HepG2 (cell line): ENCODE measurements at regions not wholly inside any gene's neighbourhood (a gene's known extent, or its start where the extent isn't known, plus 50 kb on each side); places are given as distances from the start of the nearest gene placed in this dataset.

Experiments
- ATAC-seq: fragments of 200-7000 bp; cut with Tn5 transposase; 3 replicates; pipeline ENCODE4 v1.9.1; 2020; ENCODE audit warnings: mild to moderate bottlenecking, moderate library complexity
- BruUV-seq: library from RNA; stranded (reverse); fragments of 400-500 nt; replicated peaks from 2 replicates; lab custom pipeline; 2021; lab: Mats Ljungman, UMichigan
- CTCF ChIA-PET: fragments of 300-600 bp; formaldehyde crosslinking; extraction: SDS; loops from one replicate; lab custom pipeline; 2021; ENCODE audit warnings: low total read pairs, inconsistent platforms, low intra/inter-chr PET ratio; lab: Yijun Ruan, JAX
- POLR2A ChIA-PET: fragments of 350-600 bp; sonication (Branson Sonifier 250); formaldehyde crosslinking; loops from one replicate; lab custom pipeline; 2020; ENCODE audit warnings: antibody characterized with exemption, inconsistent platforms; lab: Yijun Ruan, JAX
- DNase-seq: peaks from one replicate; pipeline ENCODE4 v3.0.0-alpha.2; 2015; ENCODE audit warnings: low spot score
- FAIRE-seq: peaks from 3 replicates; lab custom pipeline; 2011; peaks lifted over from hg19 to GRCh38; lab: Jason Lieb, UNC
- H2AFZ ChIP-seq: one replicate; pipeline ENCODE4 v1.6.1; 2011; ENCODE audit warnings: low read length, inconsistent platforms
- H3K27ac ChIP-seq: fragments of 300-600 bp; 3 replicates; pipeline ENCODE4 v1.8.0; 2011; ENCODE audit warnings: mixed run types, mild to moderate bottlenecking, mixed read lengths, low read length, inconsistent platforms; ENCODE audit not compliant: insufficient read depth; ENCODE audit errors: extremely low read length
- H3K27me3 ChIP-seq, 2 experiments: fragments of 200-600 bp in 1 of 2; 2 replicates in 1 of 2; 3 replicates in 1 of 2; pipeline versions ENCODE4 v1.6.0 to v1.8.0; 2011; ENCODE audit warnings: low read length in 2 of 2, mild to moderate bottlenecking in 2 of 2, moderate library complexity in 2 of 2, inconsistent platforms in 1 of 2; ENCODE audit not compliant: insufficient read depth in 2 of 2, control insufficient read depth in 1 of 2
- H3K36me3 ChIP-seq, 2 experiments: fragments of 200-600 bp in 1 of 2; replicated peaks in 1 of 2; 2 replicates in 1 of 2; 3 replicates in 1 of 2; pipeline versions ENCODE4 v1.5.1 to v1.8.0; 2011; ENCODE audit warnings: low read length in 2 of 2, inconsistent platforms in 1 of 2; ENCODE audit not compliant: insufficient read depth in 2 of 2, control insufficient read depth in 1 of 2
- H3K4me1 ChIP-seq: 2 replicates; pipeline ENCODE4 v1.5.1; 2012; ENCODE audit warnings: low read length, inconsistent platforms; ENCODE audit not compliant: insufficient read depth
- H3K4me2 ChIP-seq: 2 replicates; pipeline ENCODE4 v1.6.0; 2011; ENCODE audit warnings: low read depth, low read length, inconsistent platforms
- H3K4me3 ChIP-seq, 3 experiments: fragments of 200-600 bp in 1 of 3; sonication (generic), shearing (Covaris generic) in 1 of 3; replicated peaks in 1 of 3; 2 replicates each; pipeline ENCODE4 v1.5.1; 2011 to 2016; ENCODE audit warnings: low read length in 3 of 3, inconsistent platforms in 2 of 3, low read depth in 2 of 3, mild to moderate bottlenecking in 2 of 3, control low read depth in 1 of 3, mixed read lengths in 1 of 3; ENCODE audit not compliant: insufficient read depth in 1 of 3
- H3K79me2 ChIP-seq: one replicate; pipeline ENCODE4 v1.6.1; 2011; ENCODE audit warnings: low read length, inconsistent platforms; ENCODE audit not compliant: insufficient read depth
- H3K9ac ChIP-seq: 2 replicates; pipeline ENCODE4 v1.6.0; 2011; ENCODE audit warnings: mild to moderate bottlenecking, low read depth, low read length, inconsistent platforms; ENCODE audit not compliant: insufficient read depth
- H3K9me3 ChIP-seq: 2 replicates; pipeline ENCODE4 v1.5.1; 2012; ENCODE audit warnings: mild to moderate bottlenecking, low read length
- H4K20me1 ChIP-seq: 2 replicates; pipeline ENCODE4 v1.6.0; 2011; ENCODE audit warnings: inconsistent platforms, mild to moderate bottlenecking, low read length, moderate library complexity; ENCODE audit not compliant: insufficient read depth
- ATAD3A ChIP-seq: sonication (generic); formaldehyde crosslinking; IDR thresholded peaks from 2 replicates; pipeline ENCODE4 v1.4.0; 2020; ENCODE audit warnings: missing genetic modification reagents
- ATF2 ChIP-seq: sonication (generic); formaldehyde crosslinking; IDR thresholded peaks from 2 replicates; pipeline ENCODE4 v1.4.0; 2020; ENCODE audit warnings: missing genetic modification reagents
- CBX1 ChIP-seq: IDR thresholded peaks from one replicate; pipeline ENCODE4 v1.6.1; 2016; ENCODE audit warnings: antibody characterized with exemption, low read depth
- HNRNPL ChIP-seq: fragments of 200-400 bp; formaldehyde crosslinking; IDR thresholded peaks from 2 replicates; pipeline ENCODE4 v1.6.1; 2017; ENCODE audit warnings: mild to moderate bottlenecking, low read depth, low read length
- HOXA5 ChIP-seq: sonication (generic); formaldehyde crosslinking; IDR thresholded peaks from 2 replicates; pipeline ENCODE4 v1.4.0; 2020; ENCODE audit warnings: missing genetic modification reagents
- MLX ChIP-seq: IDR thresholded peaks from 2 replicates; pipeline ENCODE4 v1.6.1; 2016
- PHF8 ChIP-seq: sonication (generic); formaldehyde crosslinking; IDR thresholded peaks from 2 replicates; pipeline ENCODE4 v1.5.0; 2020; ENCODE audit warnings: missing genetic modification reagents
- TBL1XR1 ChIP-seq: fragments of 150-350 bp; IDR thresholded peaks from 2 replicates; pipeline ENCODE4 v1.6.1; 2014; ENCODE audit warnings: borderline replicate concordance, low read length; ENCODE audit not compliant: partially characterized antibody
- TCF12 ChIP-seq, 2 experiments: fragments of 450-650 bp in 1 of 2; sonication (generic) in 1 of 2; formaldehyde crosslinking in 1 of 2; IDR thresholded peaks; 2 replicates each; pipeline versions ENCODE4 v1.6.1 to v1.8.0; 2017 to 2022; ENCODE audit warnings: antibody characterized with exemption in 1 of 2, mild to moderate bottlenecking in 1 of 2, missing genetic modification reagents in 1 of 2, moderate library complexity in 1 of 2
- TCF7 ChIP-seq: sonication (generic); IDR thresholded peaks from 2 replicates; pipeline ENCODE4 v1.6.1; 2016; ENCODE audit warnings: antibody characterized with exemption, low read depth
- U2AF2 ChIP-seq: fragments of 200-400 bp; formaldehyde crosslinking; IDR thresholded peaks from 2 replicates; pipeline ENCODE4 v1.6.1; 2017; ENCODE audit warnings: low read depth, mild to moderate bottlenecking, low read length
- ZC3H13 ChIP-seq: sonication (generic); formaldehyde crosslinking; IDR thresholded peaks from 2 replicates; pipeline ENCODE4 v1.8.1; 2023; ENCODE audit warnings: mild to moderate bottlenecking, missing genetic modification reagents, moderate library complexity
- ZFY ChIP-seq: sonication (generic); formaldehyde crosslinking; IDR thresholded peaks from 2 replicates; pipeline ENCODE4 v1.4.0; 2020; ENCODE audit warnings: missing genetic modification reagents
- ZNF720 ChIP-seq: sonication (generic); formaldehyde crosslinking; IDR thresholded peaks from 2 replicates; pipeline ENCODE4 v1.4.0; 2020; ENCODE audit warnings: missing genetic modification reagents
- ZNF75D ChIP-seq: sonication (generic); formaldehyde crosslinking; IDR thresholded peaks from 2 replicates; pipeline ENCODE4 v1.8.1; 2023; ENCODE audit warnings: missing genetic modification reagents, mild to moderate bottlenecking, borderline replicate concordance
- ZNF777 ChIP-seq: sonication (generic); formaldehyde crosslinking; IDR thresholded peaks from 2 replicates; pipeline ENCODE4 v1.4.0; 2020; ENCODE audit warnings: missing genetic modification reagents
- ZNF891 ChIP-seq: sonication (generic); formaldehyde crosslinking; IDR thresholded peaks from 2 replicates; pipeline ENCODE4 v1.5.0; 2020; ENCODE audit warnings: mild to moderate bottlenecking, missing genetic modification reagents
- WGBS: methylation state at CpG from one replicate; pipeline ENCODE4 v1.1.6; 2017; ENCODE audit warnings: low lambda C conversion rate; 5-methylcytosine and 5-hydroxymethylcytosine counted together
- in situ Hi-C: cut with HindIII; loops from 2 replicates; pipeline ENCODE4 v1.10.0; 2017; ENCODE audit warnings: low pct_unique_long_range_greater_than_20kb; ENCODE audit not compliant: extremely low pct_ligation_motif_present
- intact Hi-C: fragments of 100-400 bp; cut with micrococcal nuclease; formaldehyde crosslinking; loops from one replicate; pipeline ENCODE4 v1.10.0; 2022; ENCODE audit not compliant: unreplicated experiment
- TF ChIP-seq, protein P1 (sequence below): sonication (generic); formaldehyde crosslinking; IDR thresholded peaks from 2 replicates; pipeline ENCODE4 v1.8.0; 2022; ENCODE audit warnings: missing genetic modification reagents, mild to moderate bottlenecking, inconsistent platforms, borderline replicate concordance
- TF ChIP-seq, protein P2 (sequence below): sonication (generic); formaldehyde crosslinking; conservative IDR thresholded peaks from 2 replicates; pipeline ENCODE4 v1.4.0; 2020; ENCODE audit warnings: missing genetic modification reagents

DNA sequence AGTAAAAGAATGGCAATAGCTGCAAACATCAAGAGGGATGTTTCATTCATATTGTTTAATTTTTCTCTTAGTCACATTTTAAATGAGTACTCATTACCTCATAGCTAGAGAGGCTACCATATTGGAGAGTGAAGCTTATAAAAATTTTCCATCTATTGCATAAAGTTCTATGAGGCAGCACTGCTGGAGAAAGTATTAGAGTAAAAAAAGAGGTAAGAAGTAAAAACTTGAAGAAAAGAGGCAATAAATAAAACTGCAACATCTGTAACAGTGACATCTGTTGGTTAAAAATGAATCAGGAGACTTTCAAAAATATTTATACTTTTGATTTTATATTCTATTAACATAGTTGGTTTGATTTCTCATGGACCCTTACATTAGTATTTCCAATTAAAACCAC is 284.5 kb upstream of the SEMA3D start (continued):
- TF ChIP-seq, protein P1, sequence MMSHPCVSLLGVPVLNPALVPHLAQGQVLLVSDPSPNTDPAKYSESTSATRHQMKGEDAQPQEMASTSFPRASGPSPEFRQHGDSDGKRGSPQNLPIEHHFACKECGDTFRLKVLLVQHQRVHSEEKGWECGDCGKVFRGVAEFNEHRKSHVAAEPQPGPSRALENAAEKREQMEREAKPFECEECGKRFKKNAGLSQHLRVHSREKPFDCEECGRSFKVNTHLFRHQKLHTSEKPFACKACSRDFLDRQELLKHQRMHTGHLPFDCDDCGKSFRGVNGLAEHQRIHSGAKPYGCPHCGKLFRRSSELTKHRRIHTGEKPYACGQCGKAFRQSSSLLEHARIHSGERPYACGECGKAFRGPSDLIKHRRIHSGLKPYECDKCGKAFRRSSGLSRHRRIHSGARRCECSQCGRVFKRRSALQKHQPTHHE = no peak
- no peak for TF ChIP-seq TBL1XR1
- TF ChIP-seq CBX1 = no peak

DNA sequence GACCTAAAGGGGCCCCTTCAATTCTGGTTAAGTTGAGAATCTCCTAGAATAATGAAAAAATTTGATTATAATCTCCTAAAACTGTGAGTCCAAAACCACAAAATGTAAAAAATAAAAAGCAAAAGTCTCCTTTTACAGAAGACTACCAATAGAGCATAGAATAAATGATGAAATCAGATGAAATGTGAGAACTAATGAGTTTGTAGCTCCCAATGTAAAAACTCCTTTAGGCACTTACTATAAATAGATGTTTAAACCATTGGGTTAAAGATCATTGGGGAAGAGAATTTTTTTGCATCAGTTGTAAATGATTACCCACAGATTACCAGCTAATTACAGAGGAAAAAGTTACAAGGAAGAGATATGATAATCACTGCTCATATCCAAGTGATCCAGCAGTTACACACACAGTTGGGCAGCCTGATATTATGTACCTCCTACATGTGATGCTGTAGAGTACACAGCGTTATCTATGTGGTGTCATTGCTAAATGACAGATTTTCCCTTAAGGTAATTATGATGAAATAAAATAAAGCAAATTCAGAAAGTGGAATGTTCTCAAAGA is 282.7 kb upstream of the SEMA3D start:
- ATAC-seq (0 out of 3 replicates have a peak, but pooled peaks have one; percentile 33), DNase-seq (no peak), FAIRE-seq (no peak)
- CTCF ChIA-PET = no interaction called here
- Histone ChIP-seq H3K9me3 (no peaks in the 10 kb centered on the region), H3K27ac (no peak overlapping the region), H3K27me3 (no peaks in the 10 kb centered on the region), H3K36me3 (no peaks in the 10 kb centered on the region), H4K20me1 (no peaks in the 10 kb centered on the region), H3K9ac (no peak overlapping the region), H3K4me1 (0 out of 2 replicates have a peak, but pooled peaks cover 4% of the 10 kb centered on the region), H3K4me2 (no peak overlapping the region), H2AFZ (no peak overlapping the region), H3K4me3 (no peak overlapping the region), H3K79me2 (no peaks in the 10 kb centered on the region)
- in situ Hi-C loops (loop anchor here (10.0 kb wide), 1 partner anchor 425 kb away; no protein-coding TSS in a partner anchor), intact Hi-C loops (no loop called here)
- 0% methylated on average over 1 of the region's 1 CpG for WGBS
- POLR2A ChIA-PET = no interaction called here
- no TSS peak for BruUV-seq
- TF ChIP-seq TCF12 (IDR thresholded peaks at IDR 0.05) = no peak
- TF ChIP-seq TCF12 (CRISPR knock-in tag; IDR thresholded peaks at IDR 0.05) = no peak
- TF ChIP-seq ZNF777 = no peak
- TF ChIP-seq PHF8 (CRISPR knock-in tag) = no peak
- TF ChIP-seq ZNF891 (CRISPR knock-in tag) = no peak
- TF ChIP-seq U2AF2 = no peak
- TF ChIP-seq ZC3H13 (CRISPR knock-in tag) = no peak
- TF ChIP-seq ZFY (CRISPR knock-in tag) = no peak
- TF ChIP-seq, protein P2, sequence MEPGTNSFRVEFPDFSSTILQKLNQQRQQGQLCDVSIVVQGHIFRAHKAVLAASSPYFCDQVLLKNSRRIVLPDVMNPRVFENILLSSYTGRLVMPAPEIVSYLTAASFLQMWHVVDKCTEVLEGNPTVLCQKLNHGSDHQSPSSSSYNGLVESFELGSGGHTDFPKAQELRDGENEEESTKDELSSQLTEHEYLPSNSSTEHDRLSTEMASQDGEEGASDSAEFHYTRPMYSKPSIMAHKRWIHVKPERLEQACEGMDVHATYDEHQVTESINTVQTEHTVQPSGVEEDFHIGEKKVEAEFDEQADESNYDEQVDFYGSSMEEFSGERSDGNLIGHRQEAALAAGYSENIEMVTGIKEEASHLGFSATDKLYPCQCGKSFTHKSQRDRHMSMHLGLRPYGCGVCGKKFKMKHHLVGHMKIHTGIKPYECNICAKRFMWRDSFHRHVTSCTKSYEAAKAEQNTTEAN = no peak
- no peak for TF ChIP-seq HOXA5 (CRISPR knock-in tag)
- TF ChIP-seq ATAD3A (CRISPR knock-in tag) = no peak
- TF ChIP-seq ATF2 (CRISPR knock-in tag) = no peak
- no peak for TF ChIP-seq ZNF75D (CRISPR knock-in tag)
- TF ChIP-seq TCF7 = no peak
- TF ChIP-seq MLX (CRISPR knock-in tag) = no peak
- TF ChIP-seq ZNF720 (CRISPR knock-in tag) = no peak
- TF ChIP-seq HNRNPL = no peak
